IPS-NIHi11 (cell line): ENCODE measurements at regions not wholly inside any gene's neighbourhood (a gene's known extent, or its start where the extent isn't known, plus 50 kb on each side); places are given as distances from the start of the nearest gene placed in this dataset.

Experiments used
- DNase-seq: peaks from one replicate; pipeline ENCODE4 v3.0.0; 2012; ENCODE audit warnings: mixed read lengths, low spot score

DNA sequence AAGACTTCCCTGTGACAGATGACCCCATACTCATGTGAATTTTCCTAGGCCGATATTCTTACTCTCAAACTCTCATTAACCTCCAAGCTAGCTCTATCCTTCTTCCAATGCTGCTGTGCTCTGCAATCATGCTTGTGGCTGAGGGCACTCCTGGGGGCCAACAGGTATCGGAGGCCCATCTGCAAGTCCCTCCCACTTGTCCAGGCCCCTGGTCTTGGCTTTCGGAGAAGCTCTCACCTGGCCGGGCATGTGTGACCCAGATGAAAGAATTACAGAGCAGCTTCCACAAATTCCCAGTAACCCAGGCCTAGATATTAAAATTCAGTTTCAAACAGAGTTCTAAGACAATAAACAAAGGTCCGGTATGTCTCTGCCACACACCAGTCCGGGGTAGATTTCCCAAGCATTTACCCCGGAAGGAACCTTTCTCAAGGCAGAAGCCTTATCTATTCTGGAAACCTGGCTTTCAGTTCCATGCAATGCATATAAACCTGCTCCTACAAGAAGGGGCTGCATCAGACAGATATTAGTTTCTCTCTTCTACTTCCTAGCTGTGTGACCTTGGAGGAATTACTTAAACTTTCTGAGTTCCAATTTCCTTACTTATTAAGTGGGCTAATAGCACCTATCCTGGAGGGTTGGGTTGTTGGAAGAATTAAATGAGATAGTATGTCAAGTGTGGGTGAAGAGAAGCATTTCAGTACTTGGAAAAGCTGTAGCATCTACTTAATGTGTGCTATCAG is 270.8 kb downstream of the PTTG2 start:
- no peak for DNase-seq

DNA sequence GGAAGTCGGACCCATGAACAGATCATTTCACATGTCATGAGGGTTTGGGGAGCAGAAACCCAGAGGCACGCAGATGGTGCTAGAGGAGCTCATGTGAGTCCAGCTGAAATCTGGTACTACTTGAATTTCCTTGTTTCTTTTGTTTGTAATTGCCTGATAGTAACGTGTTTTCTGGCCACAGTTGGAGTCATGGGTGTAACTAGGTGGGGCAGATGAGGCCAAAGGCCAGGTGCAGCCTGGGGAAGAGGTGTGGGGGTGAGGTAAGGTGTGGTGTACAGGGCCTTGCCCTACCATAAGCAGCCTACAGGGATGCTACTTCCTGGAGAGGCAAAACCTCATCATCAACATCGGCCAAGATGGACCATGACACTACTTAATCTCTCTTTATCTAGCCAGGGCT is 271.4 kb downstream of the PTTG2 start:
- no peak for DNase-seq

DNA sequence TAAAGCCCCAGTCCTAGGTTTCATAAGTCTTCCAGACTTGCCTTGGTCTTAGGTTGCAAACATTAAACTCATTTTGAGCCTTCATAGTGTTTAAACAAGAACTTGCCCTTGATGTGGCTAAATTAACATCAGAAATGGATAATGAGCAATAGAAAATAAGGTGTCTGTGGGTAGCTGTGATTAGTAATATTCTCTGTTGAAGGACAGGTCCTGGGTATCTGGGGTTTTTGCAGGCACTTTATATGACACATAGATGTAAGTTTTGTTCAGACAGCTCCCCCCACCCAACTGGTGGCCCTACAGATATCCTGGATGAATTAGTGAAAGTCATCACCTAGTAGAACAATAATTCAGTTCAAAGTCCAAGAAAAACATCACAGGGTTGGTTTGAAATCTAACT is 272.5 kb downstream of the PTTG2 start:
- DNase-seq, result no peak

DNA sequence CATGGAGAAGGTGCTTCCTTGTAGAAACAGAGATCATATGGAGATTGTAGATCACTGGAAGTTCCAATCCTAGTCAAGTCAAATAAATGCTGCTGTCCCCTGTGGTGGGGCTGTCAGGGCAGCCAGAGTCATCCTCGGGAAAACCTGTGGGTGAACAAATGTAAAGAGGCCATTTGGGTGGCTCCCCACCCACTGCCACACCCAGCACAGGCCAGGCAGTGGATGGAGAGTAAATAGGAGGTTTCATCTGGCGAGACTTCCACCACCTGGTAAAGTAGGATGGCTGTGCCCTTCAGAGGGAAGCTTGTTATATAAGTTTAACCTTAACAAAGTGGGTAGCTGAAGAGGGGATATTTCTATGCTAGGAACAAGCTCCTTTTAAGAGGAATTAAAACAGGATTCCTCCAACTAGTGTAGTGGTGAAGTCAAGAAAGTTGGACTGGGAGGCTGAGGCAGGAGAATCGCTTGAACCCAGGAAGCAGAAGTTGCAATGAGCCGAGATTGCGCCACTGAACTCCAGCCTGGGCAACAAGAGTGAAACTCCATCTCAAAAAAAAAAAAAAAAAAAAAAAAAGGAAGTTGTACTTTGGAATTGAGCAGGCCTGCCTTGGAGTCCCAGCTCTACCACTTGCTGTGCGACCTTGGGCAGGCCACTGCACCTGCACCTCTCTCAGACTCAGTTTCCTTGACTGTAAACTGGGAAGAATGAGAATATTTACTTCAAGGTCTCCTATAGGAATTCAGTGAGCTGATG is 273.7 kb downstream of the PTTG2 start:
- DNase-seq, result no peak

DNA sequence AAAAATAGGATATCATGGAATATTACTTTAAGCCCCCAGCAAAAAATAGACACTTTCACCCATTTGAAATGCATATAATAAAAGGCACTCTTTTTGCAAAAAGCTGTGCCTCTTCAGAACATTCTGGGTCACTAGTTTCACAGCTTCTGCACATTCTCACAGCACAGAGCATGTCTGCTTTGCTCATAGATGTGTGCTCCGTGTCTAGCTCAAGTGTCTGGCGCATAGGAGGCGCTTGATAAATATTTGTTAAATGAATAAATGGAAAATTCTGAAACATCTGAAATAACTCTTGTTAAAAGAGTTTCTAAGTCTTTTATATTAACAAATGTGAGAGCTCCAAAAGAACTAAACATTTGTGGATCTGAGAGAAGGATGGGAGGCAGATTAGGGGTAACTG is 275.2 kb downstream of the PTTG2 start:
- DNase-seq, result no peak

DNA sequence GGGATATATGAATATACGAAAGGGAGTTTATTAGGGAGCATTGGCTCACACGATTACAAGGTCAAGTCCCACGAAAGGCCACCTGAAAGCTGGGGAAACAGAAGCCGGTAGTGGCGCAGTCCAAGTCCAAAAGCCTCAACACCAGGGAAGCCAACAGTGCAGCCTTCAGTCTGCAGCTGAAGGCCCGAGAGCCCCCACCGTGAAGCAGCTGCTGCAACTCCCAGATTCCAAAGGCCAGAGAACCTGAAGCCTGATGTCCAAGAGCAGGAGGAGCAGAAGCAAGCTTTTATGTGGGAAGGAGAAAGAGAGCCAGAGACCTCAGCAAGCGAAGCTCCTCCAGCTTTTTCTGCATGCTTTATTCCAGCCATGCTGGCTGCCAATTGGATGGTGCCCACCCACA is 275.8 kb downstream of the PTTG2 start:
- DNase-seq, result no peak

DNA sequence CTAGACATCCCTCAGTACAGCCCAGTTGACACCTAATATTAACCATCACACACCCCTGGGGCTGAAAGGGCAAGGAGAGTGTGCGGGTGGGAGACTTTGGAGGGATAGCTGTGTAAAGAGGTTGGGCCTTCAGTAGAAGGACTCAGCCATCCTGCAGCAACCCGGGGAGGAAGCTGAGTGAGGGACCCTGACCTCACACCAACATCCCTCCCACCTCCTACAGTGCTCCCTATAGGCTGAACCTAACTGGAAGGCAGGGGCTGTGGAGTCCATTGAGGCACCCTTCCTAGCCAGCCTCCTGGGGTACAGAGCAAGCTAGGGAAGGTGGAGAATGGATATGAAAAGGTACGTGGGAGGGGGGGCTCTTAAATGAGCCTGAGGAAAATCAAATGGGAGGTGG is 276.3 kb downstream of the PTTG2 start:
- no peak for DNase-seq

DNA sequence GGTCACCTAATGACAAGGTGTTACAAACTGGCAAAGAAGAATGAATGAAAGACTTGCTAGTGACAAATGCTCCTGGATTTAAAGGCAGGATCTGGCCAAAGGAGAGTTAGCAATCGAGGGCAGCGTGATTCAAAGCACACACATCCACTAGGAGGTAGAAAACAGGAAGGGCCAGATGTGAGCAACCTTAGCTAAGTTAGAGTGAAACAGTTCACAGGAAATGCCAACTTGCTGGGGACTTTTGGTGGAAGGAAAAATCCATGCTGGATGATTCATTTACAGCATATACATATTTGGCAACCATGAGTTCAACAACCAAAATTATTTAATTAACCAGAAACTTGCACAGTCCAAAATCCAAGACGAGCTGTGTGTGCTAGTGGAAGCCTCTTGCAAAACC is 276.9 kb downstream of the PTTG2 start:
- DNase-seq, result no peak

DNA sequence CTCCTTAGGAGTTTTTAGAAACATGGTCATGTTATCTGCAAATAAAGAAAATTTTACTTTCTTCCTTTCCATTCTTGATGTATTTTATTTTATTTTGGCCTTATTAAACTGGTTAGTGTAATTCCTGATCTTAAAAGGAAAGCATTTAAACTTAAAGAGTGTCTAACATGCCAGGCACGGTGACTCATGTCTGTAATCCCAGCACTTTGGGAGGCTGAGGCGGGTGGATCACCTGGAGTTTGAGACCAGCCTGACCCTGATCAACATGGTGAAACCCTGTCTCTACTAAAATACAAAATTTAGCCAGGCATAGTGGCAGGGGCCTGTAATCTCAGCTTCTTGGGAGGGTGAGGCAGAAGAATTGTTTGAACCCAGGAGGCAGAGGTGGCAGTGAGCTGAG is 281.3 kb downstream of the PTTG2 start:
- no peak for DNase-seq

DNA sequence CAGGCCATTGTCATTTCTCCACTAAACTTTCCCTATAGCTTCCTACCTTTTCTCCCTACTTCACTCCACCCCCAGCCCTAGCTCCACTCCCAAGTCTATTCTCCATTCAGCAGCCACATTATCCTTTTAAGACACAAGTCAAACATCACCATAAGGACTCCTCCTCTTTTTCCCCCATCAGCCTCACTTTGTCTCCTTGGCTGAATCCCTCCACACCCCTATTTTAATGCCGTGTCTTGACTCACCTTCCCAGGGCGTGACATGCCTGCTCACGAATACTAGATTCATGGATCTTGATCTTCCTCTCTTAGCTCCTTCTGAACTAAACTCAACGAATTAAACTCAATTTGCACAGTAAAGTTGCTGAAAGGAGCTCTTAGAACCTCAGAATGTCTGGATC is 281.9 kb downstream of the PTTG2 start:
- DNase-seq, result no peak

DNA sequence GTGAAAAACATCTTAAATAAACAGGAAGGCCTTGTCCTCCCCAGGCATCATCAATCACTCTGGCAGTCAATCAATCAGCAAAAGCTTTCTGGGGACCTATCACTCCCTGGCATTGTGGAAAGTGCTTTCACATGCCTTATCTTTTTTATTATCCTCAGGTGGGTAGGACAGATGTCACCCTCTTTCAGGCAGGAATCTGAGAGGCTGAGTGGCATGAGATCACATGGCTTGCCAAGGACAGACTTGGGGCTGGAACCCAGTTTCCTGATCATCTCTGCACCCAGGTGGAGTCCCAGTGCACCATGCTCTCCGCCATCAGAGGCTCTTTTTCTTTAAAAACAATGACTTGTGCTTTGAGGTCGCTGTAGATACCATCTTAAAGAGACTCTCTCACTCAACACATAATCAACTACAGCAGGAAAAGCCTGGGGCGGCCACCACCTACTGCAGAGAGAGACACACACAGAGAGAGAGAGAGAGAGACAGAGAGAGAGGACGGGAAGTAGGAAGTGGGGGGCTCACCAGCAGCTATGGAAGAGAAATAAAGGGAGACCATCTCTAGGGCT is 282.7 kb downstream of the PTTG2 start:
- DNase-seq, result no peak

DNA sequence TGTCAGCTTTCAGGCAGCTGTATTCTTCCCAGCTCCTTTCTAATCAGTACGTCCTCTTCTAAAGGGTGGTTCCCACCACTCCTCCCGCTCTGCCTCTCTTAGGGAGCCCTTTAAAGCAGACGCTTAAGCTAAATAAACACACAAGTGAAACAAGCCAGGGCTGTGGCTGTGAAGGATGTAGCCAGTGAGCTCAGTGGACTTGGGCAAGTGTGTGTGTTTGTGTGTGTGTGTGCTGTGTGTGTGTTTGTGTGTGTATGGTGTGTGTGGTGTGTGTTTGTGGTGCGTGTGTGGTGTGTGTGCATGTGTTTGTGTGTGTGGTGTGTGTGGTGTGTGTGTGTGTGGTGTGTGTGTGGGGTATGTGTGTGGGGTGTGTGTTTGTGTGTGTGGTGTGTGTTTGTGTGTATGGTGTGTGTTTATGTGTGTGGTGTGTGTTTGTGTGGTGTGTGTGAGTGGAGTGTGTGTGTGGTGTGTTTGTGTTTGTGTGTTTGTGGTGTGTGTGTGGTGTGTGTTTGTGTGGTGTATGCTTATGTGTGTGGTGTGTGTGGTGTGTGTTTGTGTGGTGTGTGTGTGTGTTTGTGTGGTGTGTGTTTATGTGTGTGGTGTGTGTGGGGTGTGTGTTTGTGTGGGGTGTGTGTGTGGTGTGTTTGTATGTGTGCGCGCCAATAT is 283.3 kb downstream of the PTTG2 start:
- DNase-seq, result no peak

DNA sequence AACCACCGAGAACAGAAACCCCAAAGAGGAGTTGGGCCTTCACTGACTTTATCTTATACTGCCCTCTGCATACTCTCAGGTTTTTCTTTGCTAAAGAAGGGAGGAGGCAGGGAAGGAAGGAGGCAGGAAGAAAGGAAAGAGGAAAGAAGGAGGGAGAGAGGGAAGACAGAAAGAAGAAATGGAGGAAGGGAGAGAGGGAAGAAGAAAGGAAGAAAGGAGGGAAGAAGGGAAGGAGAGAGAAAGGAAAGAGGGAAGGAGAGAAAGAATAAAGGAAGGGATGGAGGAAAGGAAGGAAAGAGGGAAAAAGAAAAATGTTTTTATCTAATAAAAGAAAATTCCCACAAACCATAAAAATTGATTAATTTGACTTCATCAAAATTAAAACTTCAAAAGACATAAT is 294.6 kb downstream of the PTTG2 start:
- no peak for DNase-seq

DNA sequence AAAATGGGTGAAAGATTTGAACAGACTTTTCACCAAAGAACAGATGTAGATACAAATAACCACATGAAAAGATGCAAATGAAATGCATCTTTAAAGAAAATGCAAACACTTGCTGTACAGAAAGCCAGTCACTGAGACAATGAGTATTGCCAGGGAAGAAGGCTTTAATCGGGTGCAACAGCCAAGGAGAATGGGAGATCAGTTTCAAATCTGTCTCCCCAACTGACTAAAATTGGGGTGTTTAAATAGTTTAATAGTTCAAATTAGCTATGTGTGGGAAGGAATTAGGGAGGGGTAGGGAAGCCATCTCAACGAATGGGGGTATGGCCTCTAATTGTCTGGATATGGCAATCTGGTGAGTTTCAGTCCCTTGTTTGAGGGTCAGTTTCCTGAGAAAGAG is 295.4 kb downstream of the PTTG2 start:
- DNase-seq, result no peak

DNA sequence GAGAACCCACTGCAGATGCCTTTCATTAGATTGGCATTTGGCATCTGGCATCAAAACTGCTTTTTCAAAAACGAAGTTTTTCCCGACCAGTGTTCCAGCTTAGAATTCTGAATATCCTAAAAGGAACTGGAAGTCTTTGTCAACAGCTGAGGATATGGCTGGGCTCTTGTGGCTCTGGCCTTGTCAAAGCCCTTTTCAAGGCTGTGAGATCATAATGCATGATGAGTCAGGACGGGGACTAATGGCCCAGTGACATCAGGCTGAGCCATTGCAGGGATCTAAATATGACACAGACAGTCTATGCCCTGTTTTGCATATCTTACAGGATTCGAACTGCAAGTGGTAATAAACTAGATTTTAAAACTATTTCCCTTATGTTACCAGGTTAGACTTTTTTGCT is 306.4 kb downstream of the PTTG2 start:
- no peak for DNase-seq

DNA sequence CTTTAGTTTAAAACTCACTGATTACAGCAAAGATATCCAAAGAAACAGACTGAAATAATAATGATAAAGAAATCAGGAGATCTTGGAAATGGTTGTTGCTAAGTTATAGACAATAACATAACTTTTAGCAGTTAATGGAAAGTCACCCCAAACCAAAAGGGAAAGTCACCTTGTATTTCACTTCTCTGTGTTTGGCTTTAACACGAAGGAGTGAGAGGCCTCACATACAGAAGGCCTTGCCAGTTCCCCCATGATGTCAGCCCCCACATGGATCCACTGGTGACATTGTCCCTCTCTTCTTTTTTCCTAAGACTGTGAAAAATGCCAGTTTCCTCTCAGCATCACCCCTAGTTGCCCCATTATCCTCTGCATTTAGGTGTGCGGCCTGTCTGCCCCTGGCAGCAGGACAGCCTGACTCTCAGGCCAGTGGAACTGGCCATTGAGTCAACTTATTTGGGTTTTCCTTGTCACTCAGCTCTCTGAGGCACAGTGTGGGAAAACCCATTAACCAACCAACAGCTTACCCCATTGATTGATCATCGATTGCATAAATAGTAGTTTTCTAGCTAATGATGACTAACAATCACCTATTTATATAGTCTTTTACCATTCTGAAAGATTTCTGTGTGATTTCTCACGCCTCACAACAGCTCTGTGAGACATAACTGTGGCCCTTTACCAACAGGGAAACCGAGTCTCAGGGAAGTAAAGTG is 308.1 kb downstream of the PTTG2 start:
- no peak for DNase-seq

DNA sequence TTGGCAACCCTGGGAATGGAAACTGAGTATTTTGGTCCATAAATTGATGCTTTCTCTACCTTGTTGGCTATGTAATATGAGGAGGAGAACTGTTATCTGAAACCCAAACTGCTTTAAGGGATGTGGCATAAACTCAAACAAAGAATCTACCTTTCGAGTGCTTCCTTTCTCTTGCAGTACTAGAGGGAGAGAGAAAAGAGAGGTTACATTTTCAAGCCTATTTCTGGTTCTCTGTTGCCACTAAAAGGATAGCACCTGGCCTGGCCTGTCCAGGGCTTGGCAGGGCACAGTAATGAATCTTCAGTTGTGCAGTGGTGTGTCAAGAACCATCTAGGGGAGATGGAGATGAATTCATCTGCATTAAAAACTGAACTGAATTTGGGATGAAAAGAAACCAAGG is 308.6 kb downstream of the PTTG2 start:
- no peak for DNase-seq

DNA sequence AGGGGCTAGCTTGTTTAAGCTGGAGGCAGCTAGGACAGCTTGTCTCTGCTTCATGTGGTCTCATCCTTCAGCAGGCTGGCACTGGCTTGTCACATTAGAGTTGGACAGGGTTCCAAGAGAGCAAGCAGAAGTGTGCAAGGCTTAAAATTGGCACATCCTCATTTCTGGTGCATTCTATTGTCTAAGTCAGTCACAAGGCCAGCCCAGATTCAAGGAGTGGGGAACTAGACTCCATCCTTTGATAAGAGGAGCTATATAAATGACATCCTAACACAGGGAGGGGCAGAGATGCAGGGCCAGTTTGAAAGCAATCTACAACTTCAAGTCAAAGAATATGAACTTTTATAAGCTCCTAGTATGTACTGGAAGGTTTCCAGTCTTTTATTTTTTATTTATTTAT is 313.2 kb downstream of the PTTG2 start:
- no peak for DNase-seq

DNA sequence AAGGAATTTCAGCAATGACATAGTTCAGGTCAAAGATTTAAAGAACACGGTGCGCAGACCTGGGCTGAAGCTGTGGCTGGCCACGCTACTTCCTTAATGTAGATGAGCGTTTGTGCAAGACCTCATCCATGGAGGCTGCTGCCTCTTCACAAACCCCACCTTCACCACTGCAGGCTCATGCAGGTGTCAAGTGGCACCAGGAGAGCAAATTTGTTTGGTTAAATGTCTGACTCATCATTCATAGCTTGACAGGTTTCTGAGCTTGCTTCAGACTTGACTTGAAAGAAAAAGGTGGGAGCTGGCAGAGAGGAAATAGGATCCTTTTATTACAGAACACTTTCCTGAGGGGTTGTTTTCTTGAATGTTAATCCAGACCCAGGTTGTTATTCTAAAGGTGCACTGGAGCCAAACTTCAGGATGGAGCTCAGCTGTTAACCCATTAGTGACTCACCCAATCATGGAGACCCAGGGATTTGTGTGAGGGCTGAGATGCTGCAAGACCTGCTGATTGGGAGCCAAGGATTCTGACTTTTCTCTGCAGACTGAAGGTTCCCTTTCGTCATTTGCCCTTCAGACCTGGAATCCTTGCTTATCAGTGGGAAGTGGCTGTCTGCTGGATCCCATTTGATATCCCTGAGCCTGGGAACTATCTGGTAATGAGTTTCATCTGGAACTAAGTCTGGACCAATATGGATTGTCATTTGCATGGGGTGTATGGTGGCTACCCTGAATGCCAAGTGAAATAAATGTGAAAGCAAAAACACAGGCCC is 315.3 kb downstream of the PTTG2 start:
- peak; percentile 51 for DNase-seq

DNA sequence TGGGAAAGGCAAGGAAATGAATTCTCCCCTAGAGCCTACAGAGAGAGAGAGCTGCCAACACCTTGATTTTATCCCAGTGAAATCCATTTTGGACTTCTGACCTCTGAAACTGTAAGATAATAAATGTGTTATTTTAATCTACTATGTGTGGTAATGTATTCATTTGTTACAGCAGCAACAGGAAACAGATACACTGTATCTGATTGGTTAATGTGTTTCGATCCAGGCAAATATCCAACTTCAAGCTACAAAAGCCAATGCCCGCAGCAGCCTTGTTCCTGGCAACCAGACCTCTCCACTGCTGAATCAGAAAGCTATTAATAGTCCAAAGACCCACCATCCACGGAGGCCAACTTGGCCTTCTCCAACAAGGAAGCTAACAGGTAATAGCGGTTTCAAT is 318.1 kb downstream of the PTTG2 start:
- DNase-seq, result no peak

DNA sequence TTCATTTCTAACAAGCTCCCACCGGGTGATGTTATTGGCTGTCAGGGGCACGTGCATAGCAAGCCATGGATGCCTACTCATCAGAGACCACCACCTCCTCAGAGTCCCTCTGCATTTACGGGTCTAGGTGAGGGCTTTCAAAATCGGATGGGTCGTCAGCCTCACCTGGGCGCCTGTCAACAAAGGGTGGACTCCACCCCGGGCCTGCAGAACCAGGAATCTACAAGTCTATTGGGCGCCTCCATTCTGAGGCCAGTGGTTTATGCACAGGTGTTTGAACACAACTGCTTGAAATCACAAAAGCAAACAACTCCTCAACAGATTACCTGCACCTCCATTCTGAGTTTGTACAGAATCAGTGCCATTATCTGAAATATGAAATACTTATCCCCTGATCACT is 318.9 kb downstream of the PTTG2 start:
- DNase-seq, result no peak
